IMR-90 (cell line): ENCODE measurements at regions not wholly inside any gene's neighbourhood (a gene's known extent, or its start where the extent isn't known, plus 50 kb on each side); places are given as distances from the start of the nearest gene placed in this dataset.

Source experiments
- ATAC-seq: fragments of 200-7000 bp; cut with Tn5 transposase; 2 replicates; pipeline ENCODE4 v1.9.1; 2020; ENCODE audit warnings: low read depth, mild to moderate bottlenecking, moderate library complexity
- BruUV-seq: library from RNA; stranded (reverse); fragments of 400-500 nt; replicated peaks from 2 replicates; lab custom pipeline; 2021; lab: Mats Ljungman, UMichigan
- CTCF ChIA-PET: fragments of 300-600 bp; formaldehyde crosslinking; extraction: SDS; loops from one replicate; lab custom pipeline; 2021; ENCODE audit warnings: antibody characterized with exemption; lab: Yijun Ruan, JAX
- POLR2A ChIA-PET: fragments of 300-600 bp; sonication (Branson Sonifier 250); formaldehyde crosslinking; loops from one replicate; lab custom pipeline; 2022; ENCODE audit warnings: antibody characterized with exemption; ENCODE audit not compliant: unreplicated experiment; lab: Charles Lee
- DNase-seq: peaks from one replicate; pipeline ENCODE4 v3.0.0; 2013
- H2AFZ ChIP-seq: replicated peaks from 2 replicates; pipeline ENCODE3; 2013; ENCODE audit warnings: low read length, mild to moderate bottlenecking; ENCODE audit not compliant: poor library complexity
- H2AK5ac ChIP-seq: 2 replicates; pipeline ENCODE4 v1.6.1; 2013; ENCODE audit warnings: low read depth, low read length, inconsistent platforms
- H2AK9ac ChIP-seq: replicated peaks from 2 replicates; pipeline ENCODE3; 2013; ENCODE audit warnings: mild to moderate bottlenecking, low read depth, low read length, moderate library complexity; ENCODE audit not compliant: poor library complexity
- H2BK120ac ChIP-seq: 2 replicates; pipeline ENCODE4 v1.6.1; 2013; ENCODE audit warnings: low read depth, low read length, inconsistent platforms
- H2BK15ac ChIP-seq: 3 replicates; pipeline ENCODE4 v1.6.1; 2013; ENCODE audit warnings: low read depth, low read length, inconsistent platforms
- H2BK20ac ChIP-seq: 2 replicates; pipeline ENCODE4 v1.6.1; 2013; ENCODE audit warnings: low read depth, mild to moderate bottlenecking, inconsistent platforms, low read length, moderate library complexity
- H2BK5ac ChIP-seq: 2 replicates; pipeline ENCODE4 v1.6.1; 2013; ENCODE audit warnings: mild to moderate bottlenecking, low read depth, low read length, inconsistent platforms; ENCODE audit not compliant: poor library complexity, severe bottlenecking
- H3K14ac ChIP-seq: replicated peaks from 2 replicates; pipeline ENCODE4 v1.6.1; 2013; ENCODE audit warnings: low read depth, low read length, inconsistent platforms
- H3K18ac ChIP-seq: 2 replicates; pipeline ENCODE4 v1.6.1; 2013; ENCODE audit warnings: low read depth, low read length, control low read depth
- H3K23ac ChIP-seq: 2 replicates; pipeline ENCODE4 v1.6.1; 2013; ENCODE audit warnings: low read depth, low read length, inconsistent platforms
- H3K27ac ChIP-seq: 2 replicates; pipeline ENCODE4 v1.5.1; 2013; ENCODE audit warnings: mild to moderate bottlenecking, control low read depth, low read length; ENCODE audit not compliant: insufficient read depth
- H3K27me3 ChIP-seq: 2 replicates; pipeline ENCODE4 v1.6.1; 2013; ENCODE audit warnings: low read length; ENCODE audit not compliant: control insufficient read depth, insufficient read depth
- H3K36me3 ChIP-seq: 2 replicates; pipeline ENCODE4 v1.6.1; 2013; ENCODE audit warnings: low read length, mixed read lengths; ENCODE audit not compliant: control insufficient read depth, insufficient read depth
- H3K4ac ChIP-seq: 2 replicates; pipeline ENCODE4 v1.6.1; 2013; ENCODE audit warnings: low read depth, low read length, inconsistent platforms
- H3K4me1 ChIP-seq: 2 replicates; pipeline ENCODE4 v1.6.1; 2013; ENCODE audit warnings: low read length, mixed read lengths; ENCODE audit not compliant: control insufficient read depth, insufficient read depth
- H3K4me2 ChIP-seq: 2 replicates; pipeline ENCODE4 v1.6.1; 2013; ENCODE audit warnings: low read depth, mild to moderate bottlenecking, control low read depth, low read length, moderate library complexity
- H3K4me3 ChIP-seq: 2 replicates; pipeline ENCODE4 v1.5.1; 2013; ENCODE audit warnings: low read depth, mild to moderate bottlenecking, control low read depth, low read length, moderate library complexity; ENCODE audit not compliant: insufficient read depth
- H3K56ac ChIP-seq: 2 replicates; pipeline ENCODE4 v1.6.1; 2013; ENCODE audit warnings: low read length, inconsistent platforms; ENCODE audit not compliant: insufficient read depth; ENCODE audit errors: extremely low read depth
- H3K79me1 ChIP-seq, 2 experiments: 2 replicates each; pipeline ENCODE4 v1.6.1; 2013; ENCODE audit warnings: low read length in 2 of 2, inconsistent platforms in 1 of 2, low read depth in 1 of 2
- H3K9ac ChIP-seq: 2 replicates; pipeline ENCODE4 v1.6.1; 2013; ENCODE audit warnings: low read depth, low read length, control low read depth
- H3K9me1 ChIP-seq: 2 replicates; pipeline ENCODE4 v1.6.1; 2013; ENCODE audit warnings: low read length, inconsistent platforms; ENCODE audit not compliant: insufficient read depth
- H3K9me3 ChIP-seq: 2 replicates; pipeline ENCODE4 v1.6.1; 2013; ENCODE audit warnings: low read length; ENCODE audit not compliant: control insufficient read depth, insufficient read depth
- H4K20me1 ChIP-seq: 2 replicates; pipeline ENCODE4 v1.6.1; 2013; ENCODE audit warnings: low read length, inconsistent platforms; ENCODE audit not compliant: insufficient read depth
- H4K5ac ChIP-seq: 2 replicates; pipeline ENCODE4 v1.6.1; 2013; ENCODE audit warnings: mild to moderate bottlenecking, low read depth, low read length, control low read depth
- H4K8ac ChIP-seq, 2 experiments: 2 replicates each; pipeline ENCODE4 v1.6.1; 2013; ENCODE audit warnings: low read depth in 2 of 2, low read length in 2 of 2, control low read depth in 1 of 2, inconsistent platforms in 1 of 2
- H4K91ac ChIP-seq: 2 replicates; pipeline ENCODE4 v1.6.1; 2013; ENCODE audit warnings: low read depth, low read length, inconsistent platforms; ENCODE audit not compliant: insufficient read depth
- BHLHE40 ChIP-seq: fragments of 150-350 bp; IDR thresholded peaks from 2 replicates; pipeline ENCODE4 v1.6.1; 2016; ENCODE audit warnings: mild to moderate bottlenecking, low read depth, low read length
- CEBPB ChIP-seq: IDR thresholded peaks from 2 replicates; pipeline ENCODE4 v1.6.1; 2012; ENCODE audit warnings: low read depth, low read length, improper control_type of control experiment
- MAFK ChIP-seq: IDR thresholded peaks from 2 replicates; pipeline ENCODE4 v1.6.1; 2012; ENCODE audit warnings: low read depth, low read length, improper control_type of control experiment
- MAZ ChIP-seq: IDR thresholded peaks from 2 replicates; pipeline ENCODE4 v1.6.1; 2012; ENCODE audit warnings: low read depth, mild to moderate bottlenecking, low read length, improper control_type of control experiment, moderate library complexity, borderline replicate concordance
- NFE2L2 ChIP-seq: fragments of 150-350 bp; IDR thresholded peaks from 2 replicates; pipeline ENCODE4 v1.6.1; 2016; ENCODE audit warnings: low read depth, mild to moderate bottlenecking, low read length
- RAD21 ChIP-seq: IDR thresholded peaks from 2 replicates; pipeline ENCODE4 v1.6.1; 2012; ENCODE audit warnings: low read length, improper control_type of control experiment
- RFX5 ChIP-seq: IDR thresholded peaks from 2 replicates; pipeline ENCODE4 v1.8.0; 2012; ENCODE audit warnings: low read depth, mild to moderate bottlenecking, low read length, moderate library complexity
- SMC3 ChIP-seq: fragments of 150-350 bp; IDR thresholded peaks from 2 replicates; pipeline ENCODE4 v1.6.1; 2016; ENCODE audit warnings: low read depth, mild to moderate bottlenecking, antibody characterized with exemption, low read length, moderate library complexity
- WGBS, 2 experiments: methylation state at CpG; one replicate each; pipeline versions ENCODE4 v1.1.5 to v1.1.7; 2013; ENCODE audit warnings: missing lambda C conversion rate in 2 of 2; ENCODE audit not compliant: insufficient read length in 1 of 2; ENCODE audit errors: extremely low coverage in 2 of 2; 5-methylcytosine and 5-hydroxymethylcytosine counted together
- dilution Hi-C: fragments of 300-500 bp; cut with HindIII; formaldehyde crosslinking; loops from one replicate; pipeline ENCODE4 v1.14.3; 2018; ENCODE audit warnings: low sequenced_read_pairs; ENCODE audit not compliant: unreplicated experiment
- in situ Hi-C: fragments of 300-500 bp; cut with MboI; formaldehyde crosslinking; loops from 3 replicates; pipeline ENCODE4 v1.14.3; 2019; ENCODE audit warnings: low sequenced_read_pairs, inconsistent platforms, mixed read lengths
- intact Hi-C: fragments of 100-400 bp; cut with micrococcal nuclease; formaldehyde crosslinking; loops from 2 replicates; pipeline ENCODE4 v1.10.0; 2022
- TF ChIP-seq, protein P1 (sequence below): fragments of 150-350 bp; IDR thresholded peaks from 2 replicates; pipeline ENCODE4 v1.6.1; 2016; ENCODE audit warnings: low read depth, mild to moderate bottlenecking, low read length, moderate library complexity, borderline replicate concordance

GRCh38 chr16:50440991-50441390 is 72.2 kb upstream of the BRD7 start:
- Histone ChIP-seq H3K9me3 (no peaks in the 10 kb centered on the region; the same call in 1 of the 2 replicates), H2BK120ac (no peak overlapping the region), H2AFZ (no peak overlapping the region), H3K14ac (no peak overlapping the region), H2AK9ac (no peak overlapping the region), H2AK5ac (no peak overlapping the region), H2BK5ac (no peak overlapping the region), H3K9me1 (no peaks in the 10 kb centered on the region), H4K5ac (no peak overlapping the region), H3K56ac (no peak overlapping the region), H4K20me1 (no peaks in the 10 kb centered on the region), H3K4me1 (no peaks in the 10 kb centered on the region), H2BK15ac (no peak overlapping the region), H3K4ac (no peak overlapping the region), H3K18ac (no peak overlapping the region), H4K91ac (no peak overlapping the region), H3K79me1 (no peaks in the 10 kb centered on the region), H3K9ac (no peak overlapping the region), H3K27me3 (0 out of 2 replicates have a peak, but pooled peaks cover under 1% of the 10 kb centered on the region), H2BK20ac (no peak overlapping the region), H3K23ac (no peak overlapping the region), H3K27ac (no peak overlapping the region), H3K36me3 (no peaks in the 10 kb centered on the region), H4K8ac (no peak overlapping the region), H3K4me3 (no peak overlapping the region), H3K4me2 (no peak overlapping the region)
- CTCF ChIA-PET: no interaction called here
- ATAC-seq (no peak), DNase-seq (no peak)
- BruUV-seq: no TSS peak
- in situ Hi-C loops (no loop called here), intact Hi-C loops (no loop called here), dilution Hi-C loops (no loop called here)
- POLR2A ChIA-PET: no interaction called here
- no CpG with 5 or more reads among the region's 4 CpGs for WGBS, 2 experiments
- TF ChIP-seq BHLHE40: no peak
- TF ChIP-seq RFX5: no peak
- TF ChIP-seq, protein P1, sequence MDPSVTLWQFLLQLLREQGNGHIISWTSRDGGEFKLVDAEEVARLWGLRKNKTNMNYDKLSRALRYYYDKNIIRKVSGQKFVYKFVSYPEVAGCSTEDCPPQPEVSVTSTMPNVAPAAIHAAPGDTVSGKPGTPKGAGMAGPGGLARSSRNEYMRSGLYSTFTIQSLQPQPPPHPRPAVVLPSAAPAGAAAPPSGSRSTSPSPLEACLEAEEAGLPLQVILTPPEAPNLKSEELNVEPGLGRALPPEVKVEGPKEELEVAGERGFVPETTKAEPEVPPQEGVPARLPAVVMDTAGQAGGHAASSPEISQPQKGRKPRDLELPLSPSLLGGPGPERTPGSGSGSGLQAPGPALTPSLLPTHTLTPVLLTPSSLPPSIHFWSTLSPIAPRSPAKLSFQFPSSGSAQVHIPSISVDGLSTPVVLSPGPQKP: no peak
- TF ChIP-seq MAFK: no peak
- no peak for TF ChIP-seq MAZ
- no peak for TF ChIP-seq NFE2L2
- no peak for TF ChIP-seq SMC3
- no peak for TF ChIP-seq RAD21
- no peak for TF ChIP-seq CEBPB
